ELR (cell line): ENCODE measurements at regions not wholly inside any gene's neighbourhood (a gene's known extent, or its start where the extent isn't known, plus 50 kb on each side); places are given as distances from the start of the nearest gene placed in this dataset.
A peak's percentile ranks its signal among the peaks of the same experiment; 100 is the strongest.

Experiments used
- DNase-seq: peaks from one replicate; pipeline ENCODE4 v3.0.0-alpha.2; 2015; ENCODE audit warnings: low read depth

- no peak for DNase-seq
Observed at GRCh38 chr10:129279446-129280154, 187.4 kb upstream of the MGMT start.

- no peak for DNase-seq
Observed at GRCh38 chr10:129280155-129280502, 186.9 kb upstream of the MGMT start.

- no peak for DNase-seq
Observed at GRCh38 chr10:129280908-129281586, 186.0 kb upstream of the MGMT start.

- no peak for DNase-seq
Observed at GRCh38 chr10:129285459-129285858, 181.6 kb upstream of the MGMT start.

GRCh38 chr10:129288999-129289584 is 177.9 kb upstream of the MGMT start:
- no peak for DNase-seq

GRCh38 chr10:129293991-129294700 is 172.9 kb upstream of the MGMT start:
- DNase-seq, result no peak

GRCh38 chr10:129294944-129295343 is 172.1 kb upstream of the MGMT start:
- no peak for DNase-seq

- no peak for DNase-seq
Observed at GRCh38 chr10:129305046-129305445, 162.0 kb upstream of the MGMT start.

GRCh38 chr10:129307141-129307540 is 159.9 kb upstream of the MGMT start:
- DNase-seq, result no peak

- no peak for DNase-seq
Observed at GRCh38 chr10:129308953-129309564, 158.0 kb upstream of the MGMT start.

- no peak for DNase-seq
Observed at GRCh38 chr10:129309565-129309964, 157.5 kb upstream of the MGMT start.

- DNase-seq, result no peak
Observed at GRCh38 chr10:129310881-129311280, 156.2 kb upstream of the MGMT start.

- no peak for DNase-seq
Observed at GRCh38 chr10:129319934-129320333, 147.1 kb upstream of the MGMT start.

- no peak for DNase-seq
Observed at GRCh38 chr10:129320340-129320739, 146.7 kb upstream of the MGMT start.

GRCh38 chr10:129321727-129322126 is 145.3 kb upstream of the MGMT start:
- DNase-seq, result no peak

- no peak for DNase-seq
Observed at GRCh38 chr10:129322933-129323820, 143.9 kb upstream of the MGMT start.

GRCh38 chr10:129323879-129324278 is 143.2 kb upstream of the MGMT start:
- DNase-seq, result no peak

- no peak for DNase-seq
Observed at GRCh38 chr10:129325893-129326292, 141.1 kb upstream of the MGMT start.

- peak; percentile 10 for DNase-seq
Observed at GRCh38 chr10:129328546-129328945, 138.5 kb upstream of the MGMT start.

GRCh38 chr10:129329385-129330055 is 137.5 kb upstream of the MGMT start:
- no peak for DNase-seq

GRCh38 chr10:129330211-129330610 is 136.8 kb upstream of the MGMT start:
- no peak for DNase-seq
